ENCODE measurements at regions not wholly inside any gene's neighbourhood (a gene's known extent, or its start where the extent isn't known, plus 50 kb on each side); places are given as distances from the start of the nearest gene placed in this dataset.

GRCh38 chr10:7028809-7029166, 382.0 kb downstream of the SFMBT2 start:
- no peaks in the 10 kb centered on the region for H3K36me3 ChIP-seq
- H3K9me3 ChIP-seq = no peaks in the 10 kb centered on the region
- intact Hi-C loops (cut with DNase I) = no loop called here
- TF ChIP-seq POLR2A (IDR thresholded peaks at IDR 0.05) = no peak
- TF ChIP-seq CTCF (IDR thresholded peaks at IDR 0.05) = no peak
- no peak for TF ChIP-seq EP300 (IDR thresholded peaks at IDR 0.05)
- DNase-seq = no peak
- 76 to 86% (median 82%) methylated on average over 1 of the region's 1 CpG for whole genome bisulfite sequencing, 3 donors
- H3K27me3 ChIP-seq = no peaks in the 10 kb centered on the region
- no peak overlapping the region for H3K4me3 ChIP-seq
- H3K27ac ChIP-seq = no peak overlapping the region
- H3K4me1 ChIP-seq (ENCODE audit: insufficient read depth) = no peaks in the 10 kb centered on the region

GRCh38 chr10:7027913-7028808, 382.7 kb downstream of the SFMBT2 start:
- Histone ChIP-seq H3K4me1 (ENCODE audit: insufficient read depth) (no peaks in the 10 kb centered on the region), H3K9me3 (no peaks in the 10 kb centered on the region), H3K4me3 (no peak overlapping the region), H3K27me3 (no peaks in the 10 kb centered on the region), H3K36me3 (no peaks in the 10 kb centered on the region), H3K27ac (no peak overlapping the region)
- no peak for TF ChIP-seq POLR2A (IDR thresholded peaks at IDR 0.05)
- no peak for TF ChIP-seq CTCF (IDR thresholded peaks at IDR 0.05)
- no peak for TF ChIP-seq EP300 (IDR thresholded peaks at IDR 0.05)
- no peak for DNase-seq
- 55 to 58% (median 55%) methylated on average over 7 of the region's 7 CpGs for WGBS, 3 donors
- intact Hi-C loops (cut with DNase I) = no loop called here

- Histone ChIP-seq H3K4me3 (no peak overlapping the region), H3K9me3 (no peaks in the 10 kb centered on the region), H3K4me1 (ENCODE audit: insufficient read depth) (no peaks in the 10 kb centered on the region), H3K27ac (no peak overlapping the region), H3K36me3 (no peaks in the 10 kb centered on the region), H3K27me3 (no peaks in the 10 kb centered on the region)
- DNase-seq = no peak
- TF ChIP-seq EP300 (IDR thresholded peaks at IDR 0.05) (no peak), CTCF (IDR thresholded peaks at IDR 0.05) (no peak), POLR2A (IDR thresholded peaks at IDR 0.05) (no peak)
- intact Hi-C loops (cut with DNase I) = no loop called here
- 70 to 76% (median 75%) methylated on average over 4 of the region's 4 CpGs for WGBS, 3 donors
Observed at GRCh38 chr10:7027237-7027912, 383.5 kb downstream of the SFMBT2 start.

- intact Hi-C loops (cut with DNase I) = no loop called here
- no peaks in the 10 kb centered on the region for H3K4me1 ChIP-seq (ENCODE audit: insufficient read depth)
- no peak for DNase-seq
Observed at GRCh38 chr10:7026818-7027217, 384.0 kb downstream of the SFMBT2 start.

More at GRCh38 chr10:7026818-7027217, 384.0 kb downstream of the SFMBT2 start:
- H3K27ac ChIP-seq = no peak overlapping the region
- no peaks in the 10 kb centered on the region for H3K27me3 ChIP-seq
- H3K36me3 ChIP-seq = no peaks in the 10 kb centered on the region
- 88 to 93% (median 91%) methylated on average over 4 of the region's 4 CpGs for WGBS, 3 donors
- TF ChIP-seq EP300 (IDR thresholded peaks at IDR 0.05) (no peak), CTCF (IDR thresholded peaks at IDR 0.05) (no peak), POLR2A (IDR thresholded peaks at IDR 0.05) (no peak)
- no peak overlapping the region for H3K4me3 ChIP-seq
- H3K9me3 ChIP-seq = no peaks in the 10 kb centered on the region
